ENCODE measurements at regions not wholly inside any gene's neighbourhood (a gene's known extent, or its start where the extent isn't known, plus 50 kb on each side); places are given as distances from the start of the nearest gene placed in this dataset.

DNA sequence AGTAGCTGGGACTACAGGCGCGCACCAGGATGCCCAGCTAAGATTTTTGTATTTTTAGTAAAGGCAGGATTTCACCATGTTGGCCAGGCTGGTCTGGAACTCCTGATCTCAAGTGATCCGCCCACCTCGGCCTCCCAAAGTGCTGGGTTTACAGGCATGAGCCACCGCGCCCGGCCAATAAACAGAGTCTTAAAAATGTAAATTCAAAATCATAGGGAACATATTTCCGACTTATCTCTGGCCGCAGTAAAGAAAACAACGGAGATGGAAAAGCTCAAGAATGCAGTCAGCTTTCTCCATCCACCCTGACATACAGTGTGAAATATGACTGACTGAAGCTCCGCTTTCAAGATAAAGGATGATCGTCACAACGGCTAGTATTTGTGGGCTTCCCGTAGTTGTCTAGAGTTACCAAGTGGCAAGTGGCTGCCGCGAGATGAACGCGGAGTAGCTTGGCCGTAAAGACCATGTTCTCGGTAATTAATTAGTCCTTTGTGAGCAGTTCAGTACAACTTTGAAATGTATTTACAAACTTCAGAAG is 495.1 kb upstream of the FAT1 start:
- Histone ChIP-seq H3K36me3 (ENCODE audit: insufficient read depth, low read length) (no peaks in the 10 kb centered on the region), H3K4me1 (ENCODE audit: insufficient read depth, low read length) (no peaks in the 10 kb centered on the region), H3K79me2 (ENCODE audit: insufficient read depth, low read length) (no peaks in the 10 kb centered on the region), H3K9me3 (ENCODE audit: low read depth, low read length) (no peaks in the 10 kb centered on the region), H4K20me1 (ENCODE audit: insufficient read depth, low read length) (no peaks in the 10 kb centered on the region), H3K4me2 (ENCODE audit: insufficient read depth, low read length) (no peak overlapping the region), H3K4me3 (ENCODE audit: insufficient read depth, low read length) (no peak overlapping the region), H3K27me3 (ENCODE audit: insufficient read depth, low read length) (no peaks in the 10 kb centered on the region), H2AFZ (ENCODE audit: low read length) (no peak overlapping the region), H3K27ac (ENCODE audit: low read depth, low read length) (no peak overlapping the region)
- TF ChIP-seq, protein P1, sequence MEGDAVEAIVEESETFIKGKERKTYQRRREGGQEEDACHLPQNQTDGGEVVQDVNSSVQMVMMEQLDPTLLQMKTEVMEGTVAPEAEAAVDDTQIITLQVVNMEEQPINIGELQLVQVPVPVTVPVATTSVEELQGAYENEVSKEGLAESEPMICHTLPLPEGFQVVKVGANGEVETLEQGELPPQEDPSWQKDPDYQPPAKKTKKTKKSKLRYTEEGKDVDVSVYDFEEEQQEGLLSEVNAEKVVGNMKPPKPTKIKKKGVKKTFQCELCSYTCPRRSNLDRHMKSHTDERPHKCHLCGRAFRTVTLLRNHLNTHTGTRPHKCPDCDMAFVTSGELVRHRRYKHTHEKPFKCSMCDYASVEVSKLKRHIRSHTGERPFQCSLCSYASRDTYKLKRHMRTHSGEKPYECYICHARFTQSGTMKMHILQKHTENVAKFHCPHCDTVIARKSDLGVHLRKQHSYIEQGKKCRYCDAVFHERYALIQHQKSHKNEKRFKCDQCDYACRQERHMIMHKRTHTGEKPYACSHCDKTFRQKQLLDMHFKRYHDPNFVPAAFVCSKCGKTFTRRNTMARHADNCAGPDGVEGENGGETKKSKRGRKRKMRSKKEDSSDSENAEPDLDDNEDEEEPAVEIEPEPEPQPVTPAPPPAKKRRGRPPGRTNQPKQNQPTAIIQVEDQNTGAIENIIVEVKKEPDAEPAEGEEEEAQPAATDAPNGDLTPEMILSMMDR (IDR thresholded peaks at IDR 0.05; ENCODE audit: extremely low read depth, low read depth, low read length): no peak
- no peak for DNase-seq (ENCODE audit: insufficient read length, low spot score, missing footprints)

DNA sequence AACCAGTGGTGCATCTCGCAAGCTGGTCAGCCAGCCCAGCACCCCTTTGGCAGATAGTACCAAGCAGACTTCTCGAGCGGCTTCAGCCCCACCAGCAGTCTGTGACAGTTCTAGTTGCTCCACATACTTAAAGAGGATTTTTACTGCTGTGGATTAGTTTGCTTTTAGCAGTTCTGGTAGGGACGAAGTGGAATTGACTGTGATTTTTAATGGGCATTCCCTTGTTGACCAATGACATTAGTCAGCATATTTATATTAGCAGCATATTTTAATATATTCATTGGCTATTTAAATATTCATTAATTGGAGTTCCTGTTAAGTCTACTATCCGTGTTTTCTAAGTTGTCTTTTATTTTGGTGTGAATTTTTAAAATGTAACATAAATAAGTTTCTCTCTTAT is 500.9 kb upstream of the FAT1 start:
- Histone ChIP-seq H3K27me3 (ENCODE audit: insufficient read depth, low read length) (no peaks in the 10 kb centered on the region), H4K20me1 (ENCODE audit: insufficient read depth, low read length) (no peaks in the 10 kb centered on the region), H3K4me2 (ENCODE audit: insufficient read depth, low read length) (no peak overlapping the region), H3K79me2 (ENCODE audit: insufficient read depth, low read length) (no peaks in the 10 kb centered on the region), H3K27ac (ENCODE audit: low read depth, low read length) (no peak overlapping the region), H3K4me3 (ENCODE audit: insufficient read depth, low read length) (no peak overlapping the region), H2AFZ (ENCODE audit: low read length) (no peak overlapping the region), H3K36me3 (ENCODE audit: insufficient read depth, low read length) (no peaks in the 10 kb centered on the region), H3K4me1 (ENCODE audit: insufficient read depth, low read length) (no peaks in the 10 kb centered on the region), H3K9me3 (ENCODE audit: low read depth, low read length) (no peaks in the 10 kb centered on the region)
- TF ChIP-seq, protein P1 (IDR thresholded peaks at IDR 0.05; ENCODE audit: extremely low read depth, low read depth, low read length): no peak
- no peak for DNase-seq (ENCODE audit: insufficient read length, low spot score, missing footprints)

DNA sequence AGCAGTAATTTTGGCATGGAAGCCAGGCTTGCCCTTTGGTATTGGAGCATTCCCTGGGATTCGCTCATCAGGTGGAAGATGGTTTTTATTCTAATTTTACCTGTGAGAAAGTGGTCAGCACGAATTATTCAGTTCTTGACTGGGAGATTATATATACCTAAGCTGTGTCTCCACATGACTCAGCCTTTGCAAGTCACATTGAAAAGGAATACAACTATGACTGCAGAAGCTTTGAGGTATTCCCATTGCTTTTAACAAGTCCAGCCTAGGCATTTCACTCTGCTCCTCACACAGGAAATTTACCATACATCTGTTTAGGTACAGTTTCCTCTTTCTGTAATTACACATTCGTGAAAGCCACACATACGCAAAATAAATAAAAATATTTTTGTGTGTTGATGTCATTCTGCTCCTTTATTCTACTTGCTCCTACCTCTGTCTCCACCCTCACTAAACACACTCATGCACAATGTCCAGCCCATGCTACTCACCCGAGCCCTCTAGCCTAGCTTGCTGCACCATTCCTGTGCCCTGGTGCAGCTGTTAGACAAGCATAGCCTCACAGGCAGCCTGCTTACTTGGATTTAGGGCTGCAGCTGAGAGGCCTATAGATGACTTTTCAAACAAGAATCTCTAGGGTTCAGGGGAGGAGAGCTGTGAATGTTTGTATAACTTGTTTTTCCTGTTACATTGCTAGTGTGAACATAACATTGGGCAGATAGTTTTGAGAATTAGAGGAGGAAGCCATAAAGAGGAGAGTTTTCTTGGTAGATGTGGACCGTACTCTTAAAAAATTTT is 504.4 kb upstream of the FAT1 start:
- DNase-seq (ENCODE audit: insufficient read length, low spot score, missing footprints): no peak
- H3K36me3 ChIP-seq (ENCODE audit: insufficient read depth, low read length): no peaks in the 10 kb centered on the region
- no peak overlapping the region for H3K4me2 ChIP-seq (ENCODE audit: insufficient read depth, low read length)
- H3K79me2 ChIP-seq (ENCODE audit: insufficient read depth, low read length): no peaks in the 10 kb centered on the region
- H3K27ac ChIP-seq (ENCODE audit: low read depth, low read length): no peak overlapping the region
- H3K4me1 ChIP-seq (ENCODE audit: insufficient read depth, low read length): no peaks in the 10 kb centered on the region
- H2AFZ ChIP-seq (ENCODE audit: low read length): peak overlapping the region; percentile 15
- H4K20me1 ChIP-seq (ENCODE audit: insufficient read depth, low read length): no peaks in the 10 kb centered on the region
- TF ChIP-seq, protein P1 (IDR thresholded peaks at IDR 0.05; ENCODE audit: extremely low read depth, low read depth, low read length): no peak
- no peak overlapping the region for H3K4me3 ChIP-seq (ENCODE audit: insufficient read depth, low read length)
- H3K27me3 ChIP-seq (ENCODE audit: insufficient read depth, low read length): no peaks in the 10 kb centered on the region
- H3K9me3 ChIP-seq (ENCODE audit: low read depth, low read length): no peaks in the 10 kb centered on the region

DNA sequence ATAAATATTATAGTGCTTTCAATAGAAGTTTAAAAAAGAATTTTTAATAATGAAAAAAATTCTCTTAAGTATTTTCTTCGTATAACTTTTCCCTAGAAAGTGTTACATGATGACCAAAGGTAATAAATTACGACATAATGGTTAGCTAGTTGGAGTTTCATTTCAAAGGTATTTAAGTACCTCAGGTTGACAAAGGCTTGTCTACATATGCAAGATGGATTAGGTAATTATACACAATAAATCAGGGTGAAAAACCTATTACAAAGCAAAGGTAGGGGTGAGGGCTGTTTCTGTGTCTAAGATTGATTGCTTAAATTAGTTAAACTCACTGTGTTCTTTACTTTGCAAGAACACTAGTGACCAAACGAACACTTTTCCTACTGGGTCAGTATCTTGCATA is 508.5 kb upstream of the FAT1 start:
- Histone ChIP-seq H3K27ac (ENCODE audit: low read depth, low read length) (no peak overlapping the region), H4K20me1 (ENCODE audit: insufficient read depth, low read length) (no peaks in the 10 kb centered on the region), H3K36me3 (ENCODE audit: insufficient read depth, low read length) (no peaks in the 10 kb centered on the region), H3K4me2 (ENCODE audit: insufficient read depth, low read length) (no peak overlapping the region), H2AFZ (ENCODE audit: low read length) (no peak overlapping the region), H3K4me1 (ENCODE audit: insufficient read depth, low read length) (peaks cover 8% of the 10 kb centered on the region), H3K4me3 (ENCODE audit: insufficient read depth, low read length) (no peak overlapping the region), H3K27me3 (ENCODE audit: insufficient read depth, low read length) (no peaks in the 10 kb centered on the region), H3K9me3 (ENCODE audit: low read depth, low read length) (no peaks in the 10 kb centered on the region), H3K79me2 (ENCODE audit: insufficient read depth, low read length) (no peaks in the 10 kb centered on the region)
- TF ChIP-seq, protein P1 (IDR thresholded peaks at IDR 0.05; ENCODE audit: extremely low read depth, low read depth, low read length): no peak
- no peak for DNase-seq (ENCODE audit: insufficient read length, low spot score, missing footprints)
